ENCODE measurements at regions not wholly inside any gene's neighbourhood (a gene's known extent, or its start where the extent isn't known, plus 50 kb on each side); places are given as distances from the start of the nearest gene placed in this dataset.

GRCh38 chr1:175864625-175865024 is 121.2 kb upstream of the TNR start:
- DNase-seq: no peak

GRCh38 chr1:175864183-175864582 is 120.8 kb upstream of the TNR start:
- DNase-seq: no peak

- DNase-seq: no peak
Observed at GRCh38 chr1:175863299-175864050, 120.1 kb upstream of the TNR start.

DNA sequence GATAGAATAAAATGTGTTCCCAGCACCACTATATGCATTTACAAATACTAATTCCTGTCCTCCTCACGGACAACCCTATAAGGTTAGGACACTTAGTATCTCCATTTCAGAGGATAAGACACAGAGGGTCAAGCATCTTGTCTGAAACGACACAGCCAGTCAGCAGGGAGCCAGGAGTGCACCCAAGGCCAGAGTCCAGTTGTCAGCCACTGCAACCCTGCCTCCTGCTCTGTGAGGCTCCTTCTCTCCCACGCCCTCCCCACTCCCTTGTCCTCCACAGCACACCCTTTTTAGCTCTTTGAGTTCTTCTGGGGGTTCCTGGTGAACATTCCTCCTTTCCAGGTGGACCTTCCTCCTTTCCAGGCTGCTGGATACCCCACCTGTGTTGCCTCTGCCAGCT is 119.0 kb upstream of the TNR start:
- DNase-seq: no peak

DNA sequence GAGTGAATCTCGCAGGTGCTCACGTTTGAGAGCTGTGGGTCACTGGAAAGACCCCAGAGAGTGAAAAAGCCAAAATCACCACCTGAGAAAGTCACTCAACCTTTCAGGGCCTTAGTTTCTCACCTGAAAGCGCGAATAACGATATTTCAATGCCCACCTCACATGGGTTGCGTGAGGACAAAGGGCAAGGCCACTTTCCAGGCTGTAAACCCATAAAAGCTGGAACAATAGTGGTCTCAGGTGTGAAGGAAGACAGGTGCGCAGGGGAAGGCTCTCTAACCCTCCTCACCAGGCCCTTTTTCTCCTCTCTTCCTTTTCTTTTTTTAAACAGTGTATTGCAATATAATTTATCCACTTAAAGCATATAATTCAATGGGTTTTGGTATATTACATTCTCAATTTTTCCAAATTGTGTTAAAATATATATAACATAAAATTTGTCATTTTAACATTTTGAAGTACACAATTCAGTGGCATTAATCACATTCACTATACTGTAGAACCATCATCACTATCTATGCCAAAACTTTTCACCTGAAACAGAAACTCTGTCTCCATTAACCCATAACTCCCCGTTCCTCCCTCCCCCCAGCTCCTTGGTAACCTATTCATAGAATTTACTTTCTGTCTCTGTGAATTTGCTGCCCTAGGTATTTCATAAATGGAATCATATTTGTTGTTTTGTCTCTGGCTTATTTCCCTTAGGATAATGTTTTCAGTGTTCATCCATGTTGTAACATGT is 118.4 kb upstream of the TNR start:
- no peak for DNase-seq

DNA sequence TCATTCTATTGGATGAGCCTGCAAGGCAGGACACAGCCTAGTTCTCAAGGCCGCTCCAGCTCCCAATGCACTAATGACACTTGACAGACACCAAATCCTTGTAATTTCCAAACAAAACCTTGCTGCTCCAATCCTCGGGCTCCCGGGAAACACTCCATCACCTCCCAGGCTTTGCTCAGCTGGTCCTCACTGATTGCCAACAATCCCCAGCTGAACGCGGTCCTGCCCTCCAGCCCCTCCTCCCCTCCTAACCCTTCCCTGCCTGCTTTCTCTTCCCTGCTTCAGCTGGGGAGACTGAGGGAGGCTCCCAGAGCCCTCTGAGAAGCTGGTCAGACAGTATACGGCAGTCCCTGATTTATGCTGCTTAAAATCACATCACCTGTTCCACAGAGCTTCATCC is 114.4 kb upstream of the TNR start:
- DNase-seq: no peak

DNA sequence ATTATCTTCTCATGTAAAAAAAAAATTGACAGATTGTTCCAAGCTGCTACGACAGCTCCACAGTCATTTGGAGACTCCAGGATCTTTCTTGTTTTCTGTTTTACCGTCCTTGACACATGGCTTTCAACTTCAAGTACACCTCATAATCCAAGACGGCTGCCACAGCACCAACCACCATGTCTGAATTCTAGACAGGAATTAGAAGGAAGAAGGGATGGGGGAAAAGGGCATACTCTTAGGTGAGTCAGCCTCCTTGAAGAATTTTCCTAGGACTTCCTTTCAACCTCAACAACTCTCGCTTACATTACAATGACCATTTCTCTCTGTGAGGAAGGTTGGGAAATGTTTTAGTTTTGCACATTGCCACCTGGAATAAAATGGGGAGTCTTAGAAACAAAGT is 110.3 kb upstream of the TNR start:
- DNase-seq: no peak

DNA sequence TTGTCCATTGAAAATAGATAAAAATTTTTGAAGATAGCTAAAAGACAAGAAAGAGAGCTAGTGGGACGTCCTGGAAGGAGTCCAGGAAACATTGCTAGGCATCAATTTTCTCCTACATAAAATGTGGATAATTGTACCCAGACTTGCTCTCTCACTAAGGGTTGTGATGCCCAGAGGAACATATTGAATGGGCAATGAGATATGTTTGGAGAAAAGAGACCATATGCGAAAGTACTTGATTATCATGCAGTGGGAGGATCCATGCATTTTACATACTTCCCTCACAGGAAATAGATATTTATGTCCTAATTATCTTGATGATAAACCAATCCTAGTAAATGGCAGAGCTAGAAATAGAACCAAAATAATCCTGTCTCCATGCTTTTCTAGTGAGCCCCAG is 108.4 kb upstream of the TNR start:
- no peak for DNase-seq

DNA sequence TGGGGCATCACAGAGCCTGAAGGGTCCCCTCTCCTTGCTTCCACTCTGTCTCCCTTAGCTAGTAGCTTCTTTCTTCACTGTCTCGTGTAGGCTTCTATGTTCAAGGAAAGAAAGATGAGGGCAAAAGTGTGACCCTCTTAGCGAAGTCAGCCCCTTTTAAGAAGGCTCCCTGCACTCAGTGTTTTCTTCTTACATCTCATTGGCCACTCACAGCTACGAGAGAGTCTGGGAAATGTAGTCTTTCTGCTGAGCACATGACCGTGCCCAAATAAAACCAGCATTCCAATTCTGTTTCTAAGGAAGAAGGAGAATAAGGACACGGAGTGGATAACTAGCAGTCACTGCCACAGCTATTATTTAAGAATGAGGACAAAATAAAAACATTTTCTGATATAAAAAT is 104.9 kb upstream of the TNR start:
- no peak for DNase-seq

DNA sequence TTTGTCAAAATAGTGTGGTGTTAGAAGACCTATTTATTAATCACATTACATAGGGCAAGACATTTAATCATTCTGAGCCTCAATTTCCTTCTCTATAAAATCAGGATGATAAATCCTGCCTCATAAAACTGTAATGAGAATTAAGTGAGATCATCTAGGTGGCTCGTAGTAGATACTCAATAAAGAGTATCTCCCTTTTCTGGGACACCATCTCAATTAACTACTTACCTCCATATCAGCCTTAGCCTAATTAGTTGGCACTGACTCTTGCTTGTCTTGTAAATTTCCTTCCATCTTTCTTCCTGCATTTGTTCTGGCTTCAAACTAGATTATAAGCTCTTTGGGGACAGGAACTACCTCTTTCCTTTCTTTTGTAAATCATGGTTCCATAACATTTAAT is 102.6 kb upstream of the TNR start:
- no peak for DNase-seq

GRCh38 chr1:175845338-175845737 is 101.9 kb upstream of the TNR start:
- DNase-seq: no peak

DNA sequence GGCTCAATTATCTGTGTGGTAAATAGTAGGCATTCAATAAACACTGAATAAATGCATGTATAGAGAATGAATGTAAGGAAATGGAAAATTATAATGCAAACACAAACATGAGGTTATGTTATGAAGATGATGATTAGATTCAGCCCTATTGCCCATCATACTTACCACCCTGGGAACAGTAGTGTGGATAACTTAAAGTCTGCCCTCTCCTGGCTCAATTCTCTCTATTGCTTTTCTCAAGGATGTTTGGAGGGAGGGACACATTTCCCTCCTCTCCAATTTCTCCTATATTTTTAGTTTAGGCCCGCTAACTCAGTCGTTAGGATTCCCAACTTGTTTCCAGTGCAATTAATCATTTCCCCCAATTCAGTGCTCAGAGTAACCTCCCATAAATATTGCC is 101.5 kb upstream of the TNR start:
- no peak for DNase-seq

- DNase-seq: no peak
Observed at GRCh38 chr1:175842550-175842949, 99.2 kb upstream of the TNR start.

DNA sequence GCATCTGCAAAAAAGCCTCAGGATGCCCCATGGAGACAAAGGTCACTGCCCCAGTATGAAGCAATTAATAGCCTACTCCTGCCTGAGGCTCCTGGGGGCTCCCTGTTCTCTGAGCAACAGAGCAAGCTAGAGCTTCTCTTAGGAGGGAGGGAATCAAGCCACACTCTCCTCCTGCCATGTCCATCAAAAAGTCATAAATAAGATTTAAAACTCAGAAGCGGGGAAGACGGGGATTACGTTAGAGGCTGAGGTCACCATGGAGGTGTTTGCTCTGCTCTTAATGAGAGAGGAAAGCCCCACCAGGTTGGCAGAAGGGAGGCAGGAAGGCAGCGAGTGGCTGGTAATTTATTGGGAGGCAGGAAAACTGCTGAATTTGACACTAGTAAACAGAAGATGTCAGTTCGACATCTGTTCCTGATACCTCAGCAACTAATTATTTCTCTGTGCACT is 98.4 kb upstream of the TNR start:
- DNase-seq: no peak

DNA sequence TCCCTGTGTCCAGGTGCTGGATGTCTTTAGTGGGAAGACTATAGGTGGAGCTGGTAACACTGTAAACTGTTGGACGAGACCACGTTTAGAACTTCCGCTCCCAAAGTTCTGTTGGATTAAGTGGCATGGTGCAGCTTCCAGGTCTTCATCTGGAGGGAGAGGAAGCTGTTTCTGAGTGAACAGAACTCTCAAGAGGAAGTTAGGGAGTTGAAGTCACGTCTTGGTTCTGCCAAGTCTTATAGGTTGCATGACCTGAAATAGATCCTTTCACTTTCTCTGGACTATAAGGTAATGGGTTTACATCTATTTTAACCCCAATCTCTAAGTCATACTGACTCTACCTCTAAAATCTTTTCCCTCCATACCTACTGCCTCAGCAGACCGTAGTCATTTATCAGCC is 97.4 kb upstream of the TNR start:
- peak in 1 of 2 donors; percentile 9 for DNase-seq

GRCh38 chr1:175839779-175840669 is 96.6 kb upstream of the TNR start:
- DNase-seq: no peak

DNA sequence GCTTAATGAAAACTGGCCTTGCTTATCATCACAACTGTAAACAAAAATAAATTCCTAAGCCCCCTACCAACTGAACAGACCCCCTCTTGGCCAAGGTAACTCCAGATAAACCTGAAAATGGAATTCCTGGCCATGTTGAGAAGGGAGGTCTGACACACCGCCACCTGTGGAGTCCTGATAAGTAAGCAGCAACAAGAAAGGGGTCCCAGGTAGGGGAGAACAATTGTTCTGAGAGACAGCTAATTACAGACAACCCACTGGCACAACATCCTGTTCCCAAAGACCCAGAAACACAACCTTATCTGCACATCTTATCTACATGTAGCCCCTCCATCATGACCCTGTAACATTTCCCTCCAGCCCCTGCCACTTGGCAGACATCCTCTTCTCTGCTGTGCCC is 91.2 kb upstream of the TNR start:
- DNase-seq: no peak

DNA sequence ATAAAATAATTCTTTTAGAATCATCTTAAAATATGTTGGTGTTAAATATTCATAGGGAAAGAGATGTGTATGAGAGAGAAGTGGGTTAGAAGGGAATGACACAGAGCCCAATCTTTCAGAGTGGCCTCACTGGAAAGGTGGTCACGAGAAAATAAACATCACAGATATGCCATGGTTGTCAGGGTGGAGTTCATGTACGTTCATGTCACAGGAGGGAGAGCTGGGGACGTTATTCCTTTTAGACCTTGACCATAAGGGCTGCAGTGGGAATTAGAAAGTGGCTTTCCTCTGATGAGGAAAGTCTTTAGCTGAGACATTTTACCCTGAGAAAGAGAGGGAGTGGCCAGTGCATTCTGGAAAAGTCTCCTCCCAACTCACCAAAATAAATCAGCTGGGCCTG is 90.6 kb upstream of the TNR start:
- no peak for DNase-seq

DNA sequence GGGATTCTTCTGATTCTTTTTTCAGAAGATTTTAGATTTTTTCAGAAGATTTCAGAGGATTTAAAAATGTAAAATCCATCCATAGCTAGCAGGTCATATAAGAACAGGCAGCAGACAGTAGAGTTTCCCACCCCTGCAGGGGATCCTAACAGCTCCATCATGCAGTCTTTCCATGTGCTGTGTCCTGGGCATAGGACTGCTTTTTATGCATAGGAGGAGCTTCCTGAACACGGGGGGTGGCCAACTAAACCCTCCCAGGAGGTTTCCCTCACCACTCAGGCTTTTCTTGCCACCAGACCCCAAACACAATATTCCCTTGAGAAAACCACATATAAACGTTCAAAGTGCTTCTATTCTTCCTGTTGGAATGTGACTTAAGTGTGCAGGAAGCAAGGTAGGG is 90.1 kb upstream of the TNR start:
- DNase-seq: no peak

DNA sequence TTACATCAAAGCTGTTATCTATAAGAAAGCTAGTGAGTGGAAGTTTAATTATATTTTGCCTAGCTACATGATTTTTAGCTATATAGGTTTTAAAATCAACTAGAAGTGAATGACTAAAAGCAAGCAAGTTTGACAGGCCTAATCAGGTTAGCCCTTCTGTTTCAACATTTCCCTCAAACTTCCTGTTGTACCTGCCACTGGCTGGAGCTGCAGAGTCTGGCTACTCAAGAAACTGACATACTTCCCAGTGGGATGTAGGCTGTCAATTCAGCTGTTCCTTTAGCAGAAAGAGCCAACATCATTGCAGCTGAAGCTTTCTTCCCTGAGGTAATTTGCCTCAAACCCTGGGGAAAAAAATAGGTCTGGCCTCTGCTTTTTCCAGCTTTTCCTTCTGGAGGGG is 87.1 kb upstream of the TNR start:
- DNase-seq: no peak

DNA sequence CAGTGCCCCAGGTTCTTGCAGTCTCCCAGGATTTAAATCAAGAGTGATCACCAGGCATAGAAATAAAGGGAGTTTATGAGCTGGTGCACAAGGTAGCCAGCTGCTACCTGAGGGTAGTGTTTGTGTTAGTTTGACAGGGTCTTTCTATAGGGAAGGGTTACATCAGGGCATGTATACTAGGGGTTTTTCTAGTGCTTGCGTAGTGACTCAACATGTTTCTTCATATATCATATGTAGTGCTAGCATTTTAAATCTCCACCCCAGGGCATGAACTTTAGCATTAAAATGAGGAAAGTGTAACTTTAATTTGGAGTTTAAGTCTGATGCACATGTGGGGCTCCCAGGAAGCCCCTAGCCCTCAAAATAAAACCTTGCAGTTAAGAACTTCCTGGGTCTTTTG is 86.5 kb upstream of the TNR start:
- no peak for DNase-seq

- peak; percentile 56 to 65 for DNase-seq
Observed at GRCh38 chr1:175826705-175827104, 83.3 kb upstream of the TNR start.

GRCh38 chr1:175824079-175824478 is 80.7 kb upstream of the TNR start:
- no peak for DNase-seq
